Ishikawa (cell line): ENCODE measurements at regions not wholly inside any gene's neighbourhood (a gene's known extent, or its start where the extent isn't known, plus 50 kb on each side); places are given as distances from the start of the nearest gene placed in this dataset.

Source experiments
- CREB1 ChIP-seq: IDR thresholded peaks from 2 replicates; pipeline ENCODE4 v1.6.1; 2012; ENCODE audit warnings: low read depth
- RAD21 ChIP-seq: IDR thresholded peaks from 2 replicates; pipeline ENCODE4 v1.6.1; 2012; ENCODE audit warnings: low read depth
- REST ChIP-seq: IDR thresholded peaks from 2 replicates; pipeline ENCODE4 v1.6.1; 2012; ENCODE audit warnings: low read depth, mild to moderate bottlenecking

- TF ChIP-seq CREB1 = no peak
- TF ChIP-seq REST = no peak
- TF ChIP-seq RAD21 = no peak
Observed at GRCh38 chr1:115189814-115190539, 100.7 kb upstream of the TSPAN2 start.
